Activated T-cell treated with anti-CD3 and anti-CD28 coated beads for 24 hours (primary cell): ENCODE measurements at regions not wholly inside any gene's neighbourhood (a gene's known extent, or its start where the extent isn't known, plus 50 kb on each side); places are given as distances from the start of the nearest gene placed in this dataset.
A peak's percentile ranks its signal among the peaks of the same experiment; 100 is the strongest.
"Not testable (repeated sequence)": the region's sequence is repeated elsewhere in the genome, so short reads cannot be mapped to it uniquely, and the experiment has no call there.

Experiments used
- DNase-seq: peaks from one replicate; pipeline ENCODE4 v3.0.0-alpha.2; 2020; ENCODE audit warnings: low read depth

GRCh38 chr2:171266102-171266501 is 105.4 kb upstream of the TLK1 start:
- DNase-seq = no peak

DNA sequence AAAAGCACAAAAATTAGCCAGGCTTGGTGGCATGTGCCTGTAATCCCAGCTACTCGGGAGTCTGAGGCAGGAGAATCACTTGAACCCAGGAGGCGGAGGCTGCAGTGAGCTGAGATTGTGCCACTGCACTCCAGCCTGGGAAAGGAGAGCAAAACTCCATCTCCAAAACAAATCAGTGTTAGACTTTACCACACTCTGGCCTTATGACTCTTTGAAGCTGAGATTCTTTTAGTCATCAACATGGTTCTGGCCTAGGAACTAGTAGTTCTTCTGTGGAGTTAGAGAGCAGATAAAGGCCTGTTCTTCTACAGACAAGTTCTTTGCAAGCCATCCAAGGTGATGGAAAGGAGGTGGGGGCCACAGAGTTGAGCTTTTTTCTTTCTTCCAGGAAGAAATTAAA is 100.8 kb upstream of the TLK1 start:
- DNase-seq = not testable (repeated sequence)

DNA sequence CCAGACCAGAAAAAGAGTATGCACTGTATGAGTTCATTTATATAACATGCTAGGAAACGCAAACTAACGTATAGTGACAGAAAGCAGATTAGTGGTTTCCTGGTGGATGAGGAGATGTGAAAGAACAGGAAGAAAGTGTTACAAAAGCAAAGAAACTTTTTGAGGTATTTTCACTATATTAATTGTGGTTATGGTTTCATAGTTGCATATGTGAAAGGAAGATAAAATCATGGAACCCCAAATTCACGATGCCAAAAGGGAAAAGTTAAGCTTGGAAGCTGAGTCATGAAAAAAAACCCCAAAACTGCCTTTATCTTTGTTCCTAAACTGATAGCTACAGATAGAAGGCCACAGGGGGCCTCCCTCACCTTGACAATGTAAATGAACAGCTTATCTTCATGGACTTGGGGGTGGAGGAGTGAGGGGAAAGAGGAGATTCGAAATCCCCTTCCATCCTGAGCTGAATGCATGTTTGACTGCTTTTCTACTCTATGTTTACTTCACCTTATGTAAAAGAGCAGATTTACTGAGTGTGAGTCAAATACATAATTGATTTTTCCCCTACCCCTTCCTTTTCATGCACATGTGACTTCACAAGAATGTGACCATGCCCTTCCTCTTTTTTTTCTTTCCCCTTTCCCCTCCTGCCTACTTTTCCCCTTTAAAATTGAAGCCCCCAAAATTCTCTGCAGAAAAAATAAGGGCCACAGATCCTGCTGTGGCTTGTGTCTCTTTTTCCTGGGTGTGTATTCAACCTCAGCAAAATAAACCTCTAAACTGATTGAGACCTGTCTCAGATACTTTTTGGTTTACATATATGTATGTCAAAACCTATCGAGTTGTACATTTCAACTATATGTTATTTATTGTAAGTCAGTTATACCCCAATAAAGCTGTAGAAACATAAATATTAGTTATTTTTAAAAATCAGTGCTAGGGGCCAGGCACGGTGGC is 100.1 kb upstream of the TLK1 start:
- DNase-seq = peak; percentile 40

DNA sequence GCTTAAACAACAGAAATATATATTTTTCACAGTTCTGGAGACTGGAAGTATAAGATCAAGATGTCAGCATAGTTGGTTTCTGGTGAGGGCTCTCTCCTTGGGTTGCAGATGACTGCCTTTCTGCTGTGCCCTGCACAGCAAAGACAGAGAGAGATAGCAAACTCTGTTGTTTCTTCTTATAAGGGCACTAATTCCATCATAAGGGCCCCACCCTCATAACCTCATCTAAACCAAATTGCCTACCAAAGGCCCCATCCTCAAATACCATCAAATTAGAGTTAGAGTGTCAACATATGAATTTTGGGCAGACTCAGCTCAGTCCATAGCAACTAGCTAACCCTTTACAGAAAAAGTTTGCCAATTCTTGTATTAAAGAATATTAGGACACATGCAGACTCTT is 94.0 kb upstream of the TLK1 start:
- DNase-seq = no peak

DNA sequence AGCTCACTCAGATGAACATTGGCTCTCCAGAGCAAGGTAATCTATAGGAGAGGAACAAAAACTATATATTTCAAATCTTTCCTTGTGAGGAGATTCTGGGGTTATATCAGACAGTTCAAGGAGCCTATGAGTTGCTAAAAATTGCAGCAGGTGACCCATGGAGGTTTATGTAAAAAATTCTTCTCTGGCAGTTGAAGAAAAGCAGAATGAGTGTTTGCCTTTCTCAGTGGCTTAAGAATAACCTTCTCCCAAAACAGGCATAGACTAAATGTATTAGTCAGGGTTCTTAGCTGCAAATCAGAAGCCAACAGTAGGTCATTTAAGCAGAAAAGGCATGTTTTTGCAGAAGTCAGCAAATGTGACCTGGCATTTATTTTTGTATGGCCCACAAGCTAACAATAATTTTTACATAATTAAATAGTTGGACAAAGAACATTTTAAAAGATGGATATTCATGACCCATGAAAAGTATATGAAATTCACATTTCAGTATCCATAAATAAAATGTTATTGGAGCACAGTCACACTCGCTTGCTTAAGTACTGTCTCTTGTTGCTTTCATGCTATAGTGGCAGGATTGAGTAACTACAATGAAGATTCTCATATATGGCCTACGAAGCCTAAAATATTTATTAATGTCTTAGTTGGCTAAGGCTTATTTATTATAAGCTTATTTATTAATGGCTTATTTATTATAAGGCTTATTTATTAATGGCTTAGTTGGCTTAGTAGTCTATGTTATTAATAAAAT is 93.4 kb upstream of the TLK1 start:
- no peak for DNase-seq

- DNase-seq = no peak
These were observed 92.6 kb upstream of the TLK1 start for GRCh38 chr2:171253279-171253678.

DNA sequence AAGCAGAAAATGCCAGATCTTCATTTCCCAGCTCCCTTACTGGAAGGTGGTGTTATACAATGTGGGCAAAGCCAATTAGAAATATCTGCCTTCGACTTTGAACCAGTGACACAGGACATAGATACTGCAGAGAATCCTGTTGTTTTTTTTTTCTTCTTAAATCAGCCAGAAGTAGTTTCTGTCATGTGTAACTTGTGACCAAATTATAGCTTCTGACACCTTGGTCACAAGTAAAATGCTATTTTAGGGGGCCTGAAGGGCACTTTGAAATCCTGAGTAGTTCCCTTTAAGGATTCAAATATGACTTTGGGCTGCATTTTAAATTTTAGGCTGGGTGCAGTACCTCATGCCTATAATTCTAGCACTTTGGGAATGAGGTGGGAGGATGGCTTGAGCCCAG is 89.0 kb upstream of the TLK1 start:
- DNase-seq = no peak

DNA sequence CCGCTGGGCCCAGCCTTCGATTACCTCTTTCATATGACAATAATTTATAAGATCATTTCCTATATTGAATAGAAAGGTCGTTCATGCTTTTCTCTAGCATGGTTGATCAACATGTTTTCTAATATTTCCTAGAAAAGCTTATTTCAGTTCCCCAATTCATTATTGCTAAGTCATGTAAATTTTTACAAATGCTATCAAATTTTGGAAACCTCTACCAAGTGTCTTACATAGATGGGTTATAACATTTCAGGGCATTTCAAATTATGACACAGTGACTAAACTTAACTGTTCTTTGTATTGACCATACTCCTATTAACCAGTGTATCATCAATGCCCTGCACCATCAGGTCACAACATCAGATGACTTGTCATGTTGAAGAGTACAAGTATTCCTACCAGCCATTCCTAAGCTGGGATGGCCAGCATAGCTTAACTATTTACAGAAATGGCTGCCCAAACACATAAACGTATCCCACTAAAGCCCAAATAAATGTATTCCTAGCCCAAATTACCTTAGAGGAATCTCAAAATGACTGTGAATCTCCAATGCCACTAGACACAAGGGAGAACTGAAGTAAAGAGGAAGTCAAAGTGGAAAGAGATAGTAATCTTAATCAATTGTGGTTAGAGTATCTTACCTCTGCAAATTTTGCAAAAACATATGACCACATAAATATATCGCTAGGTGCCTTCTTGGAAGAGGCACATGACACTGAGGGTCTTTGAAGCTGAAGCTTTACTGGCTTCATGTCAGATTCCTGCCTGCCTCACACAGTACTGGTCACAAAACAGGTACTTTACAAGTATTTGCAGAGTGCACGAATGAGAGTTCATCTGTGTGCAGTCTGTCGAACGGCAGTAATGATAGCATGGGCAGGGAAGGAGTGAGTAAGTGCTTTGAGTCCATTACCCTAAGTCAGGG is 87.3 kb upstream of the TLK1 start:
- DNase-seq = no peak

DNA sequence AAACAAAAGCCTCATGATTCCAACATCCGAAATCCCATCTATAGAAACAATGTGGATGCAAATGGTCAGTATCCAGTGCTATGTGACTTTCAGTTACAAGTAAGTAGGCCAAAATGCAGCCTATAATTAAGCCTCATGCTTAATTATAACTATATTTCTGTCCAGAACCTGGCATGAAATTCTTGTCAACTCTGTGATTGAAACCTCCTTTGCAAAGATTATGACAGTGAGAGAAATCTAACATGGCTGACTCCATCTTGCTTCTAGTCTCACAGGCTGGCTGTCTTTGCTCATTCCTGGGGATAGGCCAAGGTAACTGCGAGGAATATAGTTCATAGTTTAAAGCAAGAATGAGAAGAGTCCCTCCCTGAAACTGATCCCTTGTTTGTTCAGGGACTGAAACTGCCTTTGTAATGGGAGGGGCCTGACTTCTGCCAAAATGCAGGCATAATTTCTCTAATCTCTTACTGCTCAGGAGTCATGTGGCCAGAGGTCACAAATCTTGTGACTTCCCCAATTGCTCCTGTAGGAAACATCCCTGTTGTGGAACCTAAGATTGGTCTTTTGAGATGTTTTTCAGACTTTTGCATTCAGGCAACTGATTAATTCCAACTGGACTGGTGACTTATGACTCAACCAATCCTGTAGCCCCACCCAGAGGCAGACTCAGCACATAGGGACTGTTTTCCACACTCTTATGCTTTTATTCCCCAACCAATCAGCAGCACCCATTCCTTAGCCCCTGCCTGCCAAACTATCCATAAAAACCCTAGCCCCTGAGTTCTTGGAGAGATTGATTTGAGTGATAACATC is 84.5 kb upstream of the TLK1 start:
- DNase-seq = no peak

GRCh38 chr2:171244466-171244969 is 83.8 kb upstream of the TLK1 start:
- no peak for DNase-seq

DNA sequence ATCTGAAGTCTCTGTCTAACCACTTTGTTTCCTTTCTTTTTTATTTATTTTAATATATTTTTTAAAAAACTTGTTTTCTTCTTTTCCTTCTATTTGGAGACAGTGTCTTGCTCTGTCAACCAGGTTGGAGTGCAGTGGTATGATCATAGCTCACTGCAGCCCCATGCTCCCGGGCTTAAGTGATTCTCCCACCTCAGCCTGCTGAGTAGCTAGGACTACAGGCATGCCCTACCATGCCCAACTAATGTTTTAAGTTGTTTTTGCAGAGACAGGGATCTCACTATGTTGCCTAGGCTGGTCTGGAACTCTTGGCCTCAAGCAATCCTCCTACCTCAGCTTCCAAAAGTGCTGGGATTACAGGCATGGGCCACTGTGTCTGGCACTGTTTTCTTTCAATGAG is 81.1 kb upstream of the TLK1 start:
- DNase-seq = no peak

- no peak for DNase-seq
These were observed 78.3 kb upstream of the TLK1 start for GRCh38 chr2:171238946-171239345.

- no peak for DNase-seq
These were observed 77.2 kb upstream of the TLK1 start for GRCh38 chr2:171237751-171238505.

GRCh38 chr2:171235262-171235881 is 74.7 kb upstream of the TLK1 start:
- no peak for DNase-seq

GRCh38 chr2:171230176-171230575 is 69.5 kb upstream of the TLK1 start:
- no peak for DNase-seq

- no peak for DNase-seq
These were observed 68.1 kb upstream of the TLK1 start for GRCh38 chr2:171228826-171229225.

DNA sequence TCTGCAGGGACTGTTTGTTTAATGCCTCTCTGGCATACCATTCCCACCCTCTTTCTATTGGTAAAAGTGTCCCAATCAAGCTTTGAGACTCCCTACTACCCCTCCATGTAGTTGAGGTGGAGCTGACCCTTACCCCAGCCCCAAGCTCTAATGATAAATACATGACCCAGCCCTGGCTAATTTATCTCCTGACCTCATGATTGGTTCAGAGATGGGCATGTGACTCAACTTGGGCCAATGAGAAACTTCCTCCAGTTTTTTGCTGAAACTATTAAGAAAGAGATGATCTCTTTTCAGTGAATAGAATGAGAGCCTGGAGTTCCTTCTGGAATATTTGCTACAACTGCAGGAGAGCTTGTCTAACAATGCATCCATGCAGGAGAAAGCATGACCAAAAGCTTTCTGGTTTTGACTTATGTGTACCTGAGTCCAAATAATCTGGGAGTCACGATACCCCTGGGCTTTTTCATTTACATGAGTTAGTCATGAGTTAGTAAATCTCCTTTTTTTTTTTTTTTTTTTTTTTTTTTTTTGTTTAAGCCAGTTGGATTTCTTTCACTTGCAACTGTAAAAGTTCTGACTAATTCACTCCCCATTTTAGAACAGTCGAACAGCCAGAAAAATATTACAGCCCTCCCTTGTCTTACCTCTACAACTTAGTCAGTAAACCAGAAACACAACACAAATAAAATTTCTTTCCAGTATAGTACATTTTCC is 66.5 kb upstream of the TLK1 start:
- no peak for DNase-seq

DNA sequence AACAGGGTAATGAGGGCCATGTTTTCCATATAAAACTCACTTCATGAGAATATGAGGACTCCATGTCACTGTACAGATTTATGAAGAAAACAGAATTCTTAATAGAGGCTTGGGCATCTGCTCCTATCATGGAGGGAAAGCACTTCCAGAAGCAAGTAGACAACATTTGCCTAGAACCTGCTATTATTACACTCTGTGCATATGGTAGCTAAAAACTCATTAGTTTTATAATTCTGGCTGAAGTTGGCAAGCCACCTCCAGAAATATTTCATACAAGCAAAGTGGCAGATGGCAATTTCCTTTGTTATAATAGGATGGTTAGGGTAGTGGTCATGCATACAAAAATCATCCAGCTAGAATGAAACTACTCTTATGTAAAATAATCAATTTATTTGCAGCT is 65.8 kb upstream of the TLK1 start:
- no peak for DNase-seq

GRCh38 chr2:171225989-171226388 is 65.3 kb upstream of the TLK1 start:
- no peak for DNase-seq
